HEK293 (cell line): ENCODE measurements at regions not wholly inside any gene's neighbourhood (a gene's known extent, or its start where the extent isn't known, plus 50 kb on each side); places are given as distances from the start of the nearest gene placed in this dataset.

Source experiments
- BCL11A ChIP-seq: fragments of 450-650 bp; formaldehyde crosslinking; IDR thresholded peaks from 2 replicates; pipeline ENCODE4 v1.5.1; 2016; ENCODE audit warnings: low read depth, missing biosample characterization, missing genetic modification characterization
- ZBTB1 ChIP-seq: fragments of 450-650 bp; formaldehyde crosslinking; IDR thresholded peaks from 2 replicates; pipeline ENCODE4 v1.5.1; 2016; ENCODE audit warnings: missing biosample characterization, missing genetic modification characterization
- ZFP69B ChIP-seq: fragments of 450-650 bp; formaldehyde crosslinking; IDR thresholded peaks from 2 replicates; pipeline ENCODE4 v1.5.1; 2016; ENCODE audit warnings: missing biosample characterization, missing genetic modification characterization
- ZNF169 ChIP-seq: fragments of 450-650 bp; formaldehyde crosslinking; IDR thresholded peaks from 2 replicates; pipeline ENCODE4 v1.5.1; 2016; ENCODE audit warnings: missing biosample characterization, missing genetic modification characterization
- ZNF558 ChIP-seq: fragments of 450-650 bp; formaldehyde crosslinking; IDR thresholded peaks from 2 replicates; pipeline ENCODE4 v1.5.1; 2016; ENCODE audit warnings: missing biosample characterization, missing genetic modification characterization
- ZNF571 ChIP-seq: fragments of 450-650 bp; formaldehyde crosslinking; IDR thresholded peaks from 2 replicates; pipeline ENCODE4 v1.5.0; 2017; ENCODE audit warnings: missing biosample characterization, missing genetic modification characterization
- ZNF670 ChIP-seq: fragments of 450-650 bp; formaldehyde crosslinking; IDR thresholded peaks from 2 replicates; pipeline ENCODE4 v1.5.1; 2016; ENCODE audit warnings: missing biosample characterization, missing genetic modification characterization, low read depth
- ZNF776 ChIP-seq: fragments of 450-650 bp; formaldehyde crosslinking; IDR thresholded peaks from 2 replicates; pipeline ENCODE4 v1.5.0; 2017; ENCODE audit warnings: missing biosample characterization, missing genetic modification characterization, borderline replicate concordance
- TF ChIP-seq, protein P1 (sequence below): fragments of 450-650 bp; formaldehyde crosslinking; IDR thresholded peaks from 2 replicates; pipeline ENCODE4 v1.5.1; 2016; ENCODE audit warnings: missing biosample characterization, missing genetic modification characterization
- TF ChIP-seq, protein P2 (sequence below): fragments of 450-650 bp; formaldehyde crosslinking; IDR thresholded peaks from 2 replicates; pipeline ENCODE4 v1.5.1; 2016; ENCODE audit warnings: missing biosample characterization, missing genetic modification characterization

DNA sequence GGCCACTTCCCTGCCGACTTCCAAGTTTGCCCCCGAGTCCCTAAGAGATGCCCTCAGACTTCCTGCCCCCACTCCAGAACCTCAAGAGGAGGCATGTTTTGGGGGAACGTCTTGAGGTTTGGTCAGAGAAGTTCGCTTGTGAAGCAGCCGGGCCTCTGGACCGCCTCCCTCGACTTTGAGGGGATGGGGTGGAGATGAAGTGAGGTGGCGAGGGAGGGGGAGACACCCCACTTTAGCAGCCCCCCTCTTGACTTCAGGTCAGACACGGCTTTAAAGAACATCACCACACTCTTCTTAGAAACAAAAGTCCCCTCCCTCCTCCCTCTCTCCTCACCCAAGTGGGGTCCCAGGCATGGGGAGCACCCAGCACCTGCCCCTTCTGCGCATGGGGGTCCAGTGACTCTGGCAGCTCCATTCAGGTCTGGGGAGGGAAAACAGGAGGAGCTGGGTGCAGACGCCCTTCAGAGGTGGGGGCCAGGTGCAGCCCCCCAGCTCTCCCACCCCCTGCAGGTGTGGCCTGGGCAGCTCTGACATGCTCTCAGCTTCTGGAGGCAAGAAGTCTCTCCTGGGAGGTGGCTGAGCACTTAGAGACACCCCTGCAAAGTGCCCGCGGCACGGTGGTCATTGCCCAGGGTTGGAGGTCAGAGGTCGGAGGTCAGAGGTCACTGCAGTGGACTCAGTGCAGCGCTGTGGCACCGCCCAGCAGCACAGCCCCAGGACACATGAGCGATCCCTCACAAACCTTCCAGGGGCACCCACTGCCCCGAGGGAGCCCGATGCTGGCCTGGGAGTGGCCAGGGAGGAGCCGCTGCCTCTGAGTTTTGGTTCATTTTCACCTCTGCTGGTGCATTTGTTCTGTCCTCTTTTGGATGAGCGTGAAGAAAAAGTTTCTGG, 108.8 kb downstream of the CPZ start:
- TF ChIP-seq ZNF169 (tag by site-specific recombination) (no peak), ZFP69B (tag by site-specific recombination) (no peak), ZBTB1 (tag by site-specific recombination) (no peak), ZNF571 (tag by site-specific recombination) (no peak), ZNF670 (tag by site-specific recombination) (no peak), BCL11A (0 out of 2 replicates have a peak, but pooled peaks have one; percentile 47), ZNF776 (tag by site-specific recombination) (no peak), ZNF558 (tag by site-specific recombination) (no peak)
- TF ChIP-seq, protein P1, sequence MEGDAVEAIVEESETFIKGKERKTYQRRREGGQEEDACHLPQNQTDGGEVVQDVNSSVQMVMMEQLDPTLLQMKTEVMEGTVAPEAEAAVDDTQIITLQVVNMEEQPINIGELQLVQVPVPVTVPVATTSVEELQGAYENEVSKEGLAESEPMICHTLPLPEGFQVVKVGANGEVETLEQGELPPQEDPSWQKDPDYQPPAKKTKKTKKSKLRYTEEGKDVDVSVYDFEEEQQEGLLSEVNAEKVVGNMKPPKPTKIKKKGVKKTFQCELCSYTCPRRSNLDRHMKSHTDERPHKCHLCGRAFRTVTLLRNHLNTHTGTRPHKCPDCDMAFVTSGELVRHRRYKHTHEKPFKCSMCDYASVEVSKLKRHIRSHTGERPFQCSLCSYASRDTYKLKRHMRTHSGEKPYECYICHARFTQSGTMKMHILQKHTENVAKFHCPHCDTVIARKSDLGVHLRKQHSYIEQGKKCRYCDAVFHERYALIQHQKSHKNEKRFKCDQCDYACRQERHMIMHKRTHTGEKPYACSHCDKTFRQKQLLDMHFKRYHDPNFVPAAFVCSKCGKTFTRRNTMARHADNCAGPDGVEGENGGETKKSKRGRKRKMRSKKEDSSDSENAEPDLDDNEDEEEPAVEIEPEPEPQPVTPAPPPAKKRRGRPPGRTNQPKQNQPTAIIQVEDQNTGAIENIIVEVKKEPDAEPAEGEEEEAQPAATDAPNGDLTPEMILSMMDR (tag by site-specific recombination): no peak
- TF ChIP-seq, protein P2, sequence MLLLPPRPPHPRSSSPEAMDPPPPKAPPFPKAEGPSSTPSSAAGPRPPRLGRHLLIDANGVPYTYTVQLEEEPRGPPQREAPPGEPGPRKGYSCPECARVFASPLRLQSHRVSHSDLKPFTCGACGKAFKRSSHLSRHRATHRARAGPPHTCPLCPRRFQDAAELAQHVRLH (tag by site-specific recombination): no peak
